Stimulated activated CD8-positive, alpha-beta memory T cell treated with anti-CD3 and anti-CD28 coated beads, Interleukin-15, amount 100 ng/mL, for 48 hours (primary cell): ENCODE measurements at regions not wholly inside any gene's neighbourhood (a gene's known extent, or its start where the extent isn't known, plus 50 kb on each side); places are given as distances from the start of the nearest gene placed in this dataset.
"Not testable (repeated sequence)": the region's sequence is repeated elsewhere in the genome, so short reads cannot be mapped to it uniquely, and the experiment has no call there.

ENCODE experiments used
- DNase-seq, 2 donors: peaks; one replicate each; pipeline ENCODE4 v3.0.0-alpha.2; 2020; ENCODE audit warnings: low read depth in 2 of 2

DNA sequence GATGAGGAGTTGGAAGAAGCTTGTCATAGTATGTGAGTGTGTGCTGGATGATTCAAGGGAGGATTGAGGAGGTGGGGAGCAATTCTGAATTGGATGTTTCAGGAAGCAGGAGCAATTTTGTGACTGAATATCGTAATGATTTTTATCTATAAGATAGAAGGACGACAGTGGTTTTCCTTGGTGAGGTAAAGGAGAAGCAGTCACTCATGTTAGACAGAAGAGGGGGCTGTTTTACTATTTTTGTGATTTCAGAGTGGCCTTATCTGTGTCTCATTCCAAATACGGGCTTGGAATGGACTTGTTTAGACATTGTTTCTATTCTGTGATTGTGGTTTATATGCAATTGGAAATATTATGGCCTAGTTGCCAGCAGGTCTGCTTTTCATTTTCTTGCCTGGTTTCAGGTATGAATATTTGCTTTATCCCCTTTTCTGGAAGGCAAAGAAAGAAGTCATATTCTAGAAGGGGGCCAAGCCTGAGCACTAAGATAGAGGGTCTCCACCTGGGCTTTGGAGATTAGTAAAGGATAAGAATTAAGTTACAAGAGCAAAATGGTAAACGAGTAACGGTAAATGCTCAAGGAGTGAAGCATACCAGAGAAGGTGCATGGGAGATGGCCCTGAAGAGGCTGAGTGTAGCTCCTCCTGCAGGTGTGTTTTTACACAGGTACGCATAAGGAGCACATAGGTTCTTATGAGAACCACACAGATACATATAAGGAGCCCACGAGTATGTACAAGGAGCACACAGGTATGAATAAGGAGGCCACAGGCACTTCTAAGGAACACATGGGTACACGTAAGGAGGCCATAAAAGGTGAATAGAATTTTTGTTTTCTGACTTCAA, 124.6 kb upstream of the KCNAB1 start:
- no peak for DNase-seq

DNA sequence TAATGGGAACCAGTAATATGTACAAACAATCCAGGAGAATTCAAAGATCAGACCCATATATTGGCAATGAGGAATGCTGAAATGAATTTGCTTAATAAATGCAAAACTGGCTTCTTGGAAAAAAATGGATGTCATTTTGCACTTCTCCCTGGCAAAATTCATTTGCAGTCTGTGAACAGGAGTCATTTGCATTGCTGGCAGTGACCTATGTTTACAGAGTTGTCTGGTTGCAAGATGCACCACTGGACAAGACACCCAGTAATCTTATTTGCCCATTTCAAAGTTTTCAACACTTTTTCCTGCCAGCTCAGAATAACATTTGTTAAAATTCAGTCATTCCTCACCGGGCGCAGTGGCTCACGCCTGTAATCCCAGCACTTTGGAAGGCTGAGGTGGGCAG, 123.5 kb upstream of the KCNAB1 start:
- no peak for DNase-seq

DNA sequence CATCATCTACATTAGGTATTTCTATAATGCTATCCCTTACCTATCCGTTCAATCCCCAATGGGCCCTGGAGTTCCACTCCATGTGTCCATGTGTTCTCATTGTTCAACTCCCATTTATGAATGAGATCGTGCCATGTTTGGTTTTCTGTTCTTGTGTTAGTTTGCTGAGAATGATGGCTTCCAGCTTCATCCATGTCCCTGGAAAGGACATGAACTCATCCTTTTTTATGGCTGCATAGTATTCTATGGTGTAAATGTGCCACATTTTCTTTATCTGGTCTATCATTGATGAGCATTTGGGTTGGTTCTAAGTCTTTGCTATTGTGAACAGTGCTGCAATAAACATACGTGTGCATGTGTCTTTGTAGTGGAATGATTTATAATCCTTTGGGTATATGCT, 122.2 kb upstream of the KCNAB1 start:
- not testable (repeated sequence) for DNase-seq

DNA sequence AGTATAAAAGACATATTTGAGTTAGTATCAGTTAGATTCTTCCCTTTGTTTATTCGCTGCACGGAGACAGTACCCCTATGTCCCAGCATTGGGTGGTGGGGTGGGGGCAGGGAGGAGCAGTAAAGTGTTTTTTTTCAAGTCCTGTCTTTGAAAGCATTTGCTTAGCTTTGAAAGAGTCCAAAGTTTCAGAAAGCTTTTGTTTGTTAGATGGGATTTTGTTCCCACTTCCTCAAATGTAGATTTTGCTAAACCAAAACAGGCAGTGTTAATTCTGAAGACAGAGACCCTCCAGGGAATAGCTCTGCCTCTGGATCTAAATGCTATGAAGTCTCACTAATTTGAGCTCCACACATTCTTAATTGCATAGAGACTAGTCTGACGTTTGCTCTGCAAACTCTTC, 114.6 kb upstream of the KCNAB1 start:
- DNase-seq: no peak

DNA sequence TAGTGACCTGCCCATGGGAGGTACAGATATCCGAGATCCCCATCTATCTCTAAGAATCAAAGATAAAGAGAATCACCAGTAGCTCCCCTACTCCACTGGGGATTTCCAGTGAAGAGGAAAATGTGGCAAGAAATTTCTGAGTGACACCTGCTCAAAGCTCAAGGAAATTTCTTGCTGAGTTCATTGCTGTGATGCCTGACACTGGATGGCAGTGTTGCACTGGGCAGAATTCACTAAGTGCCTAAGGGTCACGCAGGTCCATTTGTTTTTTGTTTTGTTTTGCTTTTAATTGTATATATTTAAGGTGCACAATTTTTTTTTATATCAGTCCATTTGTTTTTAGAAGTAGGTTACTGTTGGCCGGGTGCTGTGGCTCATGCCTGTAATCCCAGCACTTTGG, 109.5 kb upstream of the KCNAB1 start:
- no peak for DNase-seq

DNA sequence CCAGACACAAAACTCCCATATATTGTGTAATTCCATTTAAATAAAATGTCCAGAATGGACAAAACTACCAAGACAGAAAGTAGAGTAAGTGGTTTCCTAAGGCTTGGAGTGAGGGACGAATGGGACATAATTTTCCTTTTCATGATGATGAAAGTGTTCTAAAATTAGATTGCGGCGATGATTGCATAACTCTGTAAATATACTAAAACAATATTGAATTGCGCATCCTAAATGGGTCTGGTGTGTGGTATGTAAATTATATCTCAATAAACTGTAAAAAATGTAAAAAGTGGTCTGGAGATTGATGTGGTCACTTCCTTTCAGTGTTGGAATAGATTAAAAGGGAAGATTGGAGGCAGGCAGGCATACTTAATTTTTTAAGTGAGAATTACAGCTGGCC, 105.9 kb upstream of the KCNAB1 start:
- DNase-seq: no peak

DNA sequence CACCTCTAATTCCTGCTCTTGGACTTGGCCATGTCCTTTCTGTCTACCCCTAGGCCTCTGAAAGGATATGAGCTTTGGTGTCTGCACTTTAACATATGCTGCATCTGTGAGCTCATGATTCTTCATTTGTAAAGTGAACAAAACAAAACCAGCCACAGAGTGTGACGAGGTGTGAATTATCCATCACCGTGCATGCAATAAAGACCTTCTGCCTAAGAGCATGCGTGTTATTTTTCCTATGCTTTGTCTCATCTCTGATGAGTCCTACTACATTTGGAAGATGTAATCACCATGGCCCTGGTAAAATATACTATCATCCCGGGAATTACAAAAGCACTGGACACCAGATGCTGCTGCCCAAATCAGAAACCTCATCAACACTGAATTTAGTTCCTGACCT, 103.5 kb upstream of the KCNAB1 start:
- DNase-seq: no peak

DNA sequence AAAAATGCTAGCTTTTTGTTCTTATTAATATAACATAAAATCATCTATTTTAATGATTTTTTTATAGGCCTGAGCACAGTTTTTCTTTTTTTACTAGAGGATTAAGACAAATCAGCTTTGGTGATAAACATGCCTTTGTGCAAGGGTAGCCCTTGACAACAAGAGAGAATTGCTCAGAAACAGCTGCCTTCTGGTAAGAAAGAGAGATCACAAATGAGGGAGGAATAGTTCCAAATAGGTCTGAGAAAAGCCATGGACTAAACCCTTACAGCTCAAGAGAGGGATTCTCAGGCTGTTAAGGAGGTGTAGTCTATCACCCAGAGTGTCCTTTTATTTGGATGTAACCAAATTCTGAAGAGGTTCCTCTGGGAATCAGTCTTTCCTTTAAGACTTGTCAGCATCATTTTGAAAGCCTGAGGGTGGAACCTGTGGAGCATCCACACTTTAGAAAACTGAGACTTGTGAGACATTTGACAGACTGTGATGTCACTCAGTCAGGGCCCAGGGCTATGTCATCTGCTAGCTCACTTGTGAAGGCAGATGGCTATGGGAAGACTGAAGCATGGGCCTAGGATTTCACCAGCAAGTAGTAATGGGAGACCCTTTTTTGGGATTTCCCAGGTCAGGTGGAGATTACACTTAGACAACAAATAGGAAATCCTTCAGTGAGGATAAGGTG, 102.9 kb upstream of the KCNAB1 start:
- no peak for DNase-seq

DNA sequence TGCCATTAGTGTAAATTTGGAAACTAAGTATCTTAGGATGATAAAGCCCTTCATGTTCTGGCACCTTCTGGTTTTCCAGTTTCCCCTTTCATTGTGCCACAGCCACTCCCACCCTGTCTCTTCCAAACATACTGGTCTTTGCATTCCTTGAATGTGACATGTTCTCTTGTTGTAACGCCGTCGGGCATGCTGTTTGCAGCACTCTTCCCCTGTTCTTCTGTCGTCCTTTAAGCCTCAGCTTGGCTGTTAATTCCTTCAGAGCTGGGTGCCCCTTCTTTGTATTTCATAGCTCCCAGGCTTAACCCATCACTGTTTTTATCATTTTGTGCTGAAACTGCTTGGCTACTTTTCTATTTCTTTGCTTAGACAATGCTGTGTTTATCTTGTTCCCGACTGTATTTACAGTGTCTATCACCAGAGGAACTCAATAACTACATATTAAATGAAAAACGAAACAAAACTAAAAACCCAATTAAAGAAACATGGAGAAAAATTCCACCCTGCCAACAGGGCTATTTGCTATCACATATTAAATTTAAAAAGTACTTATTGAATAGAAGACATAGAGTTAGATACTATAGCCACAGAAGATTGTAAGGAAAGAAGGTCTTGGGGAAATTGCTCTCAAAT, 95.4 kb upstream of the KCNAB1 start:
- no peak for DNase-seq

DNA sequence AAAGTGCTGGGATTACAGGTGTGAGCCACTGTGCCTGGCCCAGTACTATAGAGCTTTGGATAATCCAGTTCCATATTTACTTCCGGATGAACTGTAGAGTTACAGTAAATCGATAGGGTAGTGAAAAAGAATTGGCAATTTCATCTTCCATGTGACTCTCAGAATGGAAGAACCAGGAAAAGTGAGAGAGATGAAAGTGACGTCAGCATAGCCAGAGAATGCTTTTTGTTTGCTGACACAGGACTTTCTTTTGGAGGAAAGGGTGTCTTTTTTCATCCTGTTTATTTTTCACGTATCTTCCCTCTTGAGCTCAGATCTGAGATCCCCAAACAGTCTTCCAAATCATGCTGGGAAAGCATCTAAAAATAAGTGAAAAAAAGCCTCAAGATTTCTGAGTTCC, 91.2 kb upstream of the KCNAB1 start:
- DNase-seq: no peak

DNA sequence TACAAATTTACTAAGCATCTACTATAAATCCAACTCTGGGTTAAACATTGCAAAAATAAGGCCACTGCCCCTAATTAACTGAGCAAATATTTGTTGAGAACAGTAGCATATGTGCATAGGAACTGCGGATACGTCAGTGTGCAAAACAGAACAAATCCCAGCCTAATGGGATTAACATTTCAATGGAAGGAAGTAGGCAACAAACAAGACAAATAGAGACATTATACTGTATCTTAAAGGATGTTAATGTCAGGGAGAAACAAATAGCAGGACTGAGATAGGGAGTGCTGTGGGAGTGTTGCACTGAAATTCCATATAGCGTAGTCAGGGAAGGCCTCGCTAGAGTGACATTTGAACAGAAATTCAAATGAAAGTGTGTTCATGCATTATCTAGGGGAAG, 89.7 kb upstream of the KCNAB1 start:
- DNase-seq: no peak

DNA sequence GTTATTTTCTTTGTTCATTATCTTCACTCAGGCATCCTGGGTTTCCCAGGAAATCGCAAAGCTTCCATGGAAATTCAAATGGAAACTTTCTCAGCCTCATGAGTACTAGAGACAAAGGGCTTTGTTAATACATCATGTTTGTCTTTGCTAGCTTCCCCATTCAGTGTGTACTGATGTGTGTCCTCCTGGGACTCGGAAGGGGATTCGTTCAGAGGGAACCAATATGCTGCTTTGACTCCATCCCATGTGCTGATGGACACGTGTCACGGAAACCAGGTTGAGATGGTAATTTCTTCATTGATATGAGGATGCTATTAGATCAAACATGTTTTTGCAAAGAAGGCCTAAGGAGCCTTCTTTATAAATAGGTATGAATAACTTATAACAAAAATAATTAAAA, 87.0 kb upstream of the KCNAB1 start:
- no peak for DNase-seq

DNA sequence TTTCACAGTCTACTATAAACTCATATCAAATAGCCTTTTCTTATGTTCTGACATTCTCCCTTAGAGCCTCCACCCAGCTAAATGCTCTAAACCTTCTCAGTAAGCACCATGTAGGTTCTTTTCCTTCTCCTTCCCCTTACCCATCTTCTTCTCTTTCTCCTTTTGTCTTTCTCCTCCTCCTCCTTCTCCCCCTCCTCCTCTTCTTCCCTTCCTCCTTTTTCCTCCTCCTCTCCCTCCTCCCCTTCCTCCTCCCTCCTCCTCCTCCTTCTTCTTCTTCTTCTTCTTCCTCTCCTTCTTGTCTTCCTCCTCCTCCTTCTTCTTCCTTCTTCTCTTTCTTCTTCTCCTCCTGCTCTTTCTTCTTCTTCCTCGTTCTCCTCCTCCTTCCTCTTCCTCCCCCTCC, 85.2 kb upstream of the KCNAB1 start:
- DNase-seq: no peak

DNA sequence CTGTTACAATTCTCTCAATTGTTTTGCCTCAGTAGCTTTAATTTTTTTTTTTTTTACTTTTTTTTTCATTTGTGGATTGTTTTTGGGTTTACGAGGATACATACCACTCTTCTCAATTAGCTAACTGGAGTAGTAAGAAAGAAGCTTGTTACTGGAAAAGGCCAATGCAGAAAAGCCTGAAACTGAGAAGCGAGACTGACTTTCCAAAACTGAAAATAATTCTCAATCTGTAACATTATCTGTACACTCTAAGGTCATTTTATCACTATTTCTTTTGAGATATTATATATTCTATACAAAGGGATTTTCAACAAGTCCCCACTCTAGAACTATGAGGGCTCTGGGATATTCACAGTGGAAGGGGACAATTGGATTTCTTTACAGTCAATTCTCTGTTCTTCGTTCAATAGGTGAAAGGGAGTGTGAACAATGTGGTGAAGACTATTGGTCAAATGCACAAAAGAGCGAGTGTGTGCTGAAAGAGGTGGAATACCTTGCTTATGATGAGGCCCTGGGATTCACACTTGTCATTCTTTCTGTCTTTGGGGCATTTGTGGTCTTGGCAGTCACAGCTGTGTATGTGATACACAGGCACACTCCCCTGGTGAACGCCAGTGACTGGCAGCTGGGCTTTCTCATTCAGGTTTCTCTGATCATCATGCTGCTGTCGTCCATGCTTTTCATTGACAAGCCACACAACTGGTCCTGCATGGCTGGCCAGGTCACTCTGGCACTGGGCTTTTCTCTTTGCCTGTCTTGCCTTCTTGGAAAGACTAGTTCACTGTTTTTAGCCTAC, 83.9 kb upstream of the KCNAB1 start:
- DNase-seq: no peak

DNA sequence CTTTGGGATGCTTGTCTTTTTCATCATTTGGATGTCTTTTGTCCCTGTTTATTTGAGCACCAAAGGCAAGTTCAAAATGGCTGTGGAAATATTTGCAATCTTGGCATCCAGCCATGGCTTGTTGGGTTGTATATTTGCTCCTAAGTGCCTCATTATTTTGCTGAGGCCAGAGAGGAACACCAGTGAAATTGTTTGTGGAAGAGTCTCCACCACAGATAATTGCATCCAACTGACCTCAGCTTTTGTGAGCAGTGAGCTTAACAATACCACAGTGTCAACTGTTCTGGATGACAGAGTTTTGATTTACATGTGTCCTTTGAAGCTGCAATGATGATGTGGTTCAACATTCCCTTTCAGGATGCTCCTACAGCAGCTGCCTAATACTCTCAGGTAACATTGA, 83.0 kb upstream of the KCNAB1 start:
- DNase-seq: no peak

DNA sequence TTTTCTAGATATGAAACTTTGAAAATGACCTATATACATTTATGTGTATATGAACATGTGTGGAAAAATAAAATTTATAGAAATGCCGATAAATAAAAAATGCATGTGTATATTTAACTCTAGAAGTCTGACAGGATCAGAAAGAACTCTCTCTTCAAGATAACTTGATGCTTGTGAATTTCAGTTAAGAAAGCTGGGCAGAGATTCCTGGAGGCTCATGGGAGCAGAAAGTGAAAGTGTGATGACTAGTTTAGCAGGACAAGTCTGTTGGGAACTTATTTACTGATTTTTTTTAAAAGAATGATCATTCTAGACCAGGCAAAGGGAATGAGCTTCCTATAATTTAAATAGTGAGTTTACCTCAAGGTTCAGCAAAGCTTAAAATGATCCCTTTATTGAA, 81.5 kb upstream of the KCNAB1 start:
- DNase-seq: no peak

DNA sequence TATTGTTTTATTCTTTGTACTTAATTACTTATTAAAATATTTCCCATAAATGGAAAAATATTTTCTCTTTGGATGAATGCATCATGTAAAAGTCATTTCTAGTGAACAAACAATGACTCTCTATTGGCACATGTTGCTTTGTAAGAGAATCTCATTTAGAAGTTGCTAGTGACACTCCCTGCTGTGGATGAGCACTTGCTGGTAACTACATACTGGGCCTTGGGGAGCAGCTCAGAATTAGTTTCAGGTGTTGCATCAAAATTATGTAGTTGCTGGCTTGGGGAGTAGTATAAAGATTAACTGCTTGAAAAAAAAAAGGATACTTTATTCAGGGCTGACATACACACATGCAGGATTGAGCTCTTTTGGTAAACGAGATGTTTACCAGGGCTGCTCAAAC, 80.3 kb upstream of the KCNAB1 start:
- no peak for DNase-seq

DNA sequence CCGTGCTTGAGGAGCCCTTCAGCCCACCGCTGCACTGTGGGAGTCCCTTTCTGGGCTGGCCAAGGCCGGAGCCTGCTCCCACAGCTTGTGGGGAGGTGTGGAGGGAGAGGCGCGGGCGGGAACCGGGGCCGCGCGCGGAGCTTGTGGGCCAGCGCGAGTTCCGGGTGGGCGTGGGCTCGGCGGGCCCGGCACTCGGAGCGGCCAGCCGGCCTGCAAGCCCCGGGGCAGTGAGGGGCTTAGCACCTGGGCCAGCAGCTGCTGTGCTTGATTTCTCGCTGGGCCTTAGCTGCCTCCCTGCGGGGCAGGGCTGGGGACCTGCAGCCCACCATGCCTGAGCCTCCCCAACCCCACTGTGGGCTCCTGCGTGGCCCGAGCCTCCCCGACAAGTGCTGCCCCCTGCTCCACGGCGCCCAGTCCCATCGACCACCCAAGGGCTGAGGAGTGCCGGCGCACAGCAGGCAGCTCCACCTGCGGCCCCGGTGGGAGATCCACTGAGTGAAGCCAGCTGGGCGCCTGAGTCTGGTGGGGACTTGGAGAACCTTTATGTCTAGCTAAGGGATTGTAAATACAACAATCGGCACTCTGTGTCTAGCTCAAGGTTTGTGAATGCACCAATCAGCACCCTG, 79.0 kb upstream of the KCNAB1 start:
- not testable (repeated sequence) for DNase-seq

DNA sequence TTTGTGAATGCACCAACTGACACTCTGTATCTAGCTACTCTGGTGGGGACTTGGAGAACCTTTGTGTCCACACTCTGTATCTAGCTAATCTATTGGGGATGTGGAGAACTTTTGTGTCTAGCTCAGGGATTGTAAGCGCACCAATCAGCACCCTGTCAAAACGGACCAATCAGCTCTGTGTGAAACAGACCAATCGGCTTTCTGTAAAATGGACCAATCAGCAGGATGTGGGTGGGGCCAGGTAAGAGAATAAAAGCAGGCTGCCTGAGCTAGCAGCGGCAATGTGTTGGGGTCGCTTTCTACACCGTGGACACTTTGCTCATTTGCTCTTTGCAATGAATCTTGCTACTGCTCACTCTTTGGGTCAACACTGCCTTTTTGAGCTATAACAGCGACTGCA, 78.5 kb upstream of the KCNAB1 start:
- not testable (repeated sequence) for DNase-seq

DNA sequence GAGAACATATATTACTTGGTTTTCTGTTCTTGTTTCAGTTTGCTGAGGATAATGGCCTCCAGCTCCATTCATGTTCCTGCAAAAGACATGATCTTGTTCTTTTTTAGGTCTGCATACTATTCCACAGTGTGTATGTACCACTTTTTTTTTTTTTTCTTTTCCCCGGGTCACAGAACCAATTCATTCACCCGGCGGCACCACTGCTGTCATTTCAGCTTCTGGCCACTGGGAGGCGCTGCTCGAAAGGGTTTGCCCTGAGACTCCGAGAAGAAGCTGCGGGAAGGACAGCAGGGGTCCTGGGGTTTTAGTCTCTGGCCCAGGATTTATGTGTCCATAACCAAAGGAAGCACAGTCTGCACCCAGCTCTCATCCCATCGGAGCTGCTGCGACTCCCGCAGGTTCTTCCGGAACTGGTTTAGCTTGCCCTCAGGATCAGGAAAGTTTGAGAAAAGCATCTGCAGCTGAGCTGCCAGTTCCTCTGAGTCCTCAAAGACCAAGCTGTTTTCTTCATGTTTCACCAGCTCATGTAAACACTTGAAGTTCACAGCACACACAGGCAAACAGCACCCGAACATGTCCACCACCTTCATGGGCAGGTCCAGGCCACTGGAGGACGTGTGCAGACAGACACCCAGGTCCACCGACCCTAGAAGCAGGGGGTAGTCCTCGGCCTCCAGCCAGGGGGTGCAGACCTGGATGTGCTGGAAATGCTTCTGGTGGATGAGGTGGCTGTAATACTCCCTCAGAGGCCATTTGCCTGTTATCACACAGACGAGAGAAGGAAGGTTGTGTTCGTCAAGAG, 76.3 kb upstream of the KCNAB1 start:
- DNase-seq: peak; percentile 23 to 25

DNA sequence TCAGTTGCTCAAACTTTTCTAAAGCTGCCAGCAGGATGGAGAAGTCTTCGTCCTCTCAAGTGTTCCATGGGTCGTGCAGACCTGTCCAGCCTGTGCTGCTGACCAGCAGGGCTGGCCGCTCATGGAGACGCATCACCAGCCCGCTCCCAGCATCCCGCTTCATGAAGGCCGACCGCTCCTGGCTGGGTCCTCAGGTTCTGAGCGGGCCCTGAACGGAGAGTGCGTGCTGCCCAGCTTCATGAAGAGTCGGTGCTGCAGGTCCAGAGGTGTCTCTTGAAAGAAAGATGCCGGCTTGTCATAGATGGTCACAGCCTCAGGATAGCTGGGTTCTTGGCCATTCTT, 75.8 kb upstream of the KCNAB1 start:
- no peak for DNase-seq
